GM18867 (cell line): ENCODE measurements at regions not wholly inside any gene's neighbourhood (a gene's known extent, or its start where the extent isn't known, plus 50 kb on each side); places are given as distances from the start of the nearest gene placed in this dataset.
"Not testable (repeated sequence)": the region's sequence is repeated elsewhere in the genome, so short reads cannot be mapped to it uniquely, and the experiment has no call there.

Experiments
- ATAC-seq: cut with Tn5 transposase; IDR thresholded peaks from one replicate; pipeline ENCODE4 v1.9.1; 2021; ENCODE audit warnings: mild to moderate bottlenecking, moderate library complexity; ENCODE audit not compliant: unreplicated experiment

DNA sequence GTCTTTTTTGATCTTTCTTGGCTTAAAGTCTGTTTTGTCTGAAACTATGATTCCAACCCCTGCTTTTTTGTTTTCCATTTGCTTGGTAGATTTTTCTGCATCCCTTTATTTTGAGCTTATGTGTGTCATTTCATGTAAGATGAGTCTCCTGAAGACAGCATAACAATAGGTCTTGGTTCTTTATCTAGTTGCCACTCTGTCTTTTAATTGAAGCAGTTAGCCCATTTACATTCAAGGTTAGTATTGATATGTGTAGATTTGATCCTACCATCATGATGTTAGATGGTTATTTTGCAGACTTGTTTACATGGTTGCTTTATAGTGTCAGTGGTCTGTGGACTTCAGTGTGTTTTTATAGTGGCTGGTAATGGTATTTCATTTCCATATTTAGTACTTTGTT lies 1678.9 kb downstream of the PCDH9 start:
- ATAC-seq, result no peak

DNA sequence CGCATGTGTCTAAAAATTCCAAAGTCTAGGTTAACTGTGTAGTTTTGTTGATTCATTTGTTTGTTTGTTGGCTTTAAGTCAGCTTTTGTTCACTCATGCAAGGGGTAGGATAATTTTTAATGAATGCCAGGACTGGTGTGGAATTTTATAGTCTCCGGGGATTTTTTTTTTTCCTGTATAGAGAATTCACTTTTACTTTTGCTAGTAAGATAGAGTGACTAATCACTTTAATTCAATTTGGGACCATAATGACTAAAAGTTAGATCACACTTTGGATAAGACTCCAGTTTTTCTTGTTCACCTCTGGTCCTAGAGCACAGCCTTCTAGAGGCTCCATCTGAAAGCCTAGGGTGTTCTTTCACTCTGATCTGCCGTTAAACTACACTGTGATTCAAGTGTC lies 1690.0 kb downstream of the PCDH9 start:
- no peak for ATAC-seq

DNA sequence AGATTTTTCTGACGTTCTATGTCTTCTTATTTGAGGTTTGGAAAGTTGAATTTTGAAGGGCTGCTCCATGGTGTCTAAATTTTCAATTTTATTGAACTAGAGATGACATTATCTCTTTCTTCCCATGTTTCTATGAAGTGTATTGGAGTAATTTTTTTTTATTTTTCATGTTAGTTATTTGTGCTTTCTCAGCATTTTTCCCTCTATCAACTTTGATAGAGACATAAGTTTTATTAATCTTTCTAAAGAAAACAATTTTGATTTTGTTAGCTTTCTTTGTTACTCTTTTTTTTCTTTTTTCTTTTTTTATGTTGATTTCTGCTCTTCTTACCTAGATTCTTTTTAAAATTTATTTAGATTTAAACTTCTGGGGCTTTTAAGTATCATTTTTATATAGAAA lies 1694.8 kb downstream of the PCDH9 start:
- ATAC-seq, result no peak

DNA sequence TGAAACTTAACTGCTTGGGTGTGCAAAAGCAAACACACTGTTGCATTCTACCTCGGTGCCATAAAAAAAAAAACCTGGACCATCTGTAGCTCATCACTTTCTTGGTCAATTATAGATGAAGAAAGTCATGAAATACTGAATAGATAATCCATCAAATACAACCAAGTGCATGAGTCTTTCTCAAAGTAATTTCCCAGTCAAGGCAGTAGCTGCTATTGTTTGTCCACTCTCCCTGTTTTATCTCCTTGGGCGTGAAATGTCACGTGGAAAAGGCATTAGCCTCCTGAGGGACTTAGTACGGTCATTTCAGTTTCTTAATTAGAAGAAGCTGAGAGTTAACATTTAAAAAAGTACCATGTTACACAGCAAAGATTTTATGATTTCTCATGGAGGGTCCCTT lies 1697.9 kb downstream of the PCDH9 start:
- ATAC-seq, result no peak

DNA sequence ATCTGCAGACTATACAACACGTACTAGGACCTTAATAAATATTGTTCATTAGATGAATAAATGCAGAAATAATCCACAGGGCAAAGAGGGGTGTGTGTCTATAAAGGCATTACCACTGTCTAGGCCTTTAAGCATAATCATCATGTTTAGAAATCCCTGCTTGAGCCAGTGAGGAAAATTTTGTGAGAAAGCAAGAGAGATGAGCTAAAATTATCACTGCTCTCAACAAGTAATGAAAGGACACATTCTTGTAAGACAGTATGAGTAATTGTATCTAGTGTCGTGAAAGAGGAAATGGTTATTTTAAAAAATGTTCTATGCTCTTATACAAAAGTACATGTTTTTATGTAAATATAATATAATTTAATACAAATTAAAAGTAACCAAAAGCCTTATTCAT lies 1699.4 kb downstream of the PCDH9 start:
- no peak for ATAC-seq

DNA sequence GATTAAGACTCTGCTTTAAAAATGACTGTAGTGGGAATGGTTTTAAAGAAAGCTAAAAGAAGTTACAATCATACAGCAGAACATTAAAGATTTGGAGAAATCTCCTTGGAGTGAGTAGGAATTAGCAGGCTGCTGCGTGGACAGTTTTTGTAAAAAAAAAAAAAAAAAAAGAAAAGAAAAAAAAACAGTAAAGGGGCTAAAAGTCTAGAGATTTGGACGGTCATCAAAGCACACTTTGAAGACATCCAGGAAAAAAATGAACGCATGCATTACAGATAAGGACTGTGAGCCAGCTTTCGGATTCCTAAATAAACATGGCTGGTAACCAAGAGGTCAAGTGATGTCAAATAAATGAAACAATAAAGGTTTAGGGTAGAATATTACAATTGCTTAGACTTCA lies 1700.6 kb downstream of the PCDH9 start:
- no peak for ATAC-seq

DNA sequence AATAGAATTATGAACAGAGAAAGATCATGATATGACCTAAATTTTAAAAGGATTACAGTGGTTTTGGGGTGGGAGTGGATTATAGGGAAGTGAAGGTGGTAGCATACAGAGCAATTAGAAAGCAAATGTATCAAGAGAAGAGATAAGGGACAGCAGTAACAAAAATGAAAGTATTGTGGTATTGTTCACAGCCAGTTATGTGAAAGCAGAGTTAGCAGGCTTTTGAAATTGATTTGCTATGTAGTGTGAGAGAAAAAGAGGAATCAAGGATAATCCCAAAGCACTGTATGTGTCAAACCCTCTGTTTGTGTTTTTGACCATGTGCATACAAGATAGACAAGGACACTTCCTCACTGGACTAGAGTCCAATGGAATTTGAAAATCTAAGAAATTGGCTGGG lies 1721.4 kb downstream of the PCDH9 start:
- no peak for ATAC-seq

DNA sequence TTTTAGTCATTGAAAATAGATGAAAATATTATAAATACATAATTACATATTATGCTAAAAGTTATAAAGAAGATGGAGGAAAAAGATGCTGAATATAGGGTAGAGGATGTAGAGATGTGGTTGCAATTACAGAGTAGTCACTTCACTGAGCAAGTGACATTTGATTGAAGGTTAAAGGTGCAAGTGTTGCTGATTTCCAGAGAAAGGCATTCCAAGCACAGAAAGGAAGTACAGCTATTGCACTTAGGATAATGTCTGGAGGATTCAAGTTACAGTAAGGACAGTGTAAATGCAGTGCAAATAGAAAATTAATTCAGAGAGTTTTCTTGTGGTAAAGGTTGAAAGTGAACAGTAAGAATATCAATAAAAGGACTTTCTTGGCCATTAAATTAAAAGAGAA lies 1721.8 kb downstream of the PCDH9 start:
- ATAC-seq, result no peak

DNA sequence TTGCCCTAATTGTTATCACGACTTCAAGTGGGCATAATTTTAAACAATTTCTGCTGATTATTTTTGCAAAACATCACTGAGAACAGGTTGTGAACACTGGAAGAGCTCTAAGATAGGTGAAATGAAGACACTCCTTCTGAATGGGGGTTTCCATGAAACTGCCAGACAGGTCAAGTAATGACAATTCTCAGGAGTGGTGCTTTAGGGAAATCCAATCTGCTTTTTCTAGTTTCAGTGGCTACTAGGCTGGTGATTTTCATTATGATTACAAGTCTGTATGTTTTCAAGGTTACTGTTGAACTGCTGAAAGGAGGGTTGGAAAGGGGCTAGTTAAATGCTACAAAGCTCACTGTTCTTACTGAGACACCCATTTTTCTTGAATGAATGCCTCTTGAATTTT lies 1724.2 kb downstream of the PCDH9 start:
- peak; percentile 52 for ATAC-seq

DNA sequence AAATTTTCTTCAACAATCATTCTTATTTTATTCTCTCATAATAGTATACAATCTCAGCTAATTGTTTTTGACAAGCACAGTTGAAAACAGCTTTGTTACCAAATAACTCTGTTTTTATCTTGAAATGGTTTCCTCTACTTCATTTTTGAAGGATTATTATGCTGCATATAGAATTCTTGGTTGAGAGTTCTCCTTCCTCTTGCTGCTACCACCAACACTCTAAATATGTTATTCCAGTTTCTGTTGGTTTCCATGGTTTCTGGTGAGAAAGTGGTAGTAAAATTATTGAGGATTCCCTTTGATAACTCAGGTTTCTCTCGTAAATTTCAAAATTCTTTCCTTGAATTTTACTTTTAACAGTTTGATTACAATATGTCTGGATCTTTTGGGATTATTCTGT lies 1725.9 kb downstream of the PCDH9 start:
- ATAC-seq, result no peak

DNA sequence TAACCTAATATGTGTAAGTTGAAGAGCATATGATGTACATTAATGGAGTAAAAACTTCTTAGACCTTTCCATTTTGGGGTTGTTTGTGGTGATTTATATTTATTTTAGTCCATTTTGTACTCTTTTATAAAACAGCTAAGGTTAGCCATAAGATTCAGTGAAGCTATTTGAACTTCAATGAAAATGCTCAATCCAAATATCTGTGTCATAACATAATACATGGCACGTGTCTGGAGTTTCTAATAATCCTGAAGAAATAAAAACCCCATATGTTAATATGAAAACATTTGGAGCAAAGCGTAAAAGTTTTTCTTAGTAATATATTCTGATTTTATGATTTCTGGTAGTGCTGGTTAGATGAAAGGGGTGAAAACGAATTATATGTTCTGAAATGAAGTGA lies 1729.7 kb downstream of the PCDH9 start:
- no peak for ATAC-seq

DNA sequence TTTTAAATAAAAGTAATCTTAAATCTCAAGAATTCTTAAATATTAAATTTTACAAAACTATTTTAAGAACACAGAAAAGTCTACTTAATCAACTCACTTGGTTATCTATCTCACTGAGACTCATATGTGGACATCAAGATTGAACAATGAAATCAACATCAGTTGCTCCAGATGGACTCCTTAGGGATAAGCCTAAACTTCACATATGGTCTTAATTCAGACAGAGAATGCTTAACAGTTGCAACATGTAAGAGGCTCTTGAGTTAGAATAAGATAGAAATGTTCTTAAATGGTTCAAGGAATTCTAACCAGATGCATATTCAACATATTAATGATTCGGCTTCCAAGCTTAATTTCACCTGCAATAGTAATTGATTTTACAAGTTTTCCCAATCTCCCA lies 1730.9 kb downstream of the PCDH9 start:
- no peak for ATAC-seq

DNA sequence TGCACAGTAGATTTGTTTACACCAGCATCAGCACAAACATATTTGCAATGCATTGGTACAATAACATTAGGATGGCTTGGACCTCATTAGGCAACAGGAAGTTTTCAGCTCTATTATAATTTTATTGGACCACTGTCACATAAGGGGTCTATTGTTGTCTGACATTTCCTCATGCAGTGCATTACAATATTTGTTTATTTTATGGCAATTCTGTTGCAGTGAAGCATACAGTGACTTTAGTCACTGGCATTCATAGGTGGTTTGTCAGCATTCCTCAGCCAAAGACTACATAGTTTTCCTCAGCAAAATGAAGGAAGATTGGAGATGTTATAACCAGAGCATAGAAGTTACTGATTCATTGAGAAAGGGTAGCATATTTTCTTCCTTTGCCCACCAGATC lies 1732.9 kb downstream of the PCDH9 start:
- ATAC-seq, result no peak

DNA sequence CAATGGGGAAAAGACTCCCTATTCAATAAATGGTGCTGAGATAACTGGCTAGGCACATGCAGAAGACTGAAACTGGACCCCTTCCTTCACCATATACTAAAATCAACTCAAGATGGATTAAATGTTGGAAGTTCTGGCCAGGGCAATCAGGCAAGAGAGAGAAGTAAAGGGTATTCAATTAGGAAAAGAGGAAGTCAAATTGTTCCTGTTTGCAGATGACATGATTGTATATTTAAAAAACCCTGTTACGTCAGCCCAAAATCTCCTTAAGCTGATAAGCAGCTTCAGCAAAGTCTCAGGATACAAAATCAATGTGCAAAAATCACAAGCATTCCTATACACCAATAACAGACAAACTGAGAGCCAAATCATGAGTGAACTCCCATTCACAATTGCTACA lies 1739.4 kb downstream of the PCDH9 start:
- not testable (repeated sequence) for ATAC-seq

DNA sequence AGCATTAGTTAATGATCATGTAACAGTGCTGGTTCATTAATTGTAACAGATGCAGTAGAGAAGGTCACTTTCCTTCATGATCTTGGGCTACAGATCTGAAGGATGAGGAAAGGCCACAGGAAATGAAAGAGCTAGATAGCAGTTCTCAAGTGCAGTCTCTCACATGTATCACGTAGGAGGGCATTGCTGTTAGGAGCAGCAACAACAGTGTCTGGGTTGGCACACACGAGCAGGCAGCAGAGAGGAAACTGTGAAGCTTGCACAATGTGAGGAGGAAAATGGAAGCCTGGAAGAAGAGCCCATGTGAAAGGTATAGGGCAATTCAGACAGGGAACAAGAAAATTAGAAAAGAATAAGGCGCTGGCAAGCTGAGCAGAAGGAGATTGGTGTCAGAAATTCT lies 1741.5 kb downstream of the PCDH9 start:
- ATAC-seq, result no peak

DNA sequence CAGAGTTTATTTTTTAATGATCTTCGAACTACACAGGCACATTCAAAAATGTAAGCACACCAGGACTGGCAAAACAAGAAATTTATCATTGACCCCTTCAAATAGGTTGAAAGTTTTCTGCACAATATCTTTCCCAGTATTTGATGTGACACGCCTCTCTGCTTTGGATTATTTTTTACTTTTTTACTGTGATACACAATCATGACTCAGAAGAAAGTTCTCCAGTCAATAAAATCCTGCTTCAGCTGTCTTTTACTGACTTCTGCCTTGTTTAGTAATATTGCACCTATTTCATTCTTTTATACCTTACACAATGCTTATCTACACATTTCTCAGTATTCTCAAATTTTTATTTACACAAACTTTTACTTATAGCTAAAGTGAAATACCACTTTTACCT lies 1750.4 kb downstream of the PCDH9 start:
- ATAC-seq, result no peak

DNA sequence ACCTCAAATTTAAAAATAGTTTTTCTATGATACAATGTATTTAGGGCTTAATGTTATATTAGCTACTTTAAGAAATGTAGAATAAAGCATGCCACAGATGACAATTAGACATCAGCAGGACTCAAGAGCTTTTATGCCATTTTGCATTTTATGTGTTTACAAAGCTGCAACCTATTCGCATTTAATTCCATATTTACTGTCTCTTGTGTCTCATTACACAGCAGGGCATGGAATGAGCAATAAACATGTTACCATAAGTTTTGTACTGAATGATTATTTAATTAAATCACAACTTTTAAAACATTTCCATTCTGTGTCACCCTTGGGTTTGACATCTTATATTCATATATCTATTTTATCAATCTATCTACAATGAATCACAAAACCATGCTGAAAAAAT lies 1756.9 kb downstream of the PCDH9 start:
- ATAC-seq, result no peak

DNA sequence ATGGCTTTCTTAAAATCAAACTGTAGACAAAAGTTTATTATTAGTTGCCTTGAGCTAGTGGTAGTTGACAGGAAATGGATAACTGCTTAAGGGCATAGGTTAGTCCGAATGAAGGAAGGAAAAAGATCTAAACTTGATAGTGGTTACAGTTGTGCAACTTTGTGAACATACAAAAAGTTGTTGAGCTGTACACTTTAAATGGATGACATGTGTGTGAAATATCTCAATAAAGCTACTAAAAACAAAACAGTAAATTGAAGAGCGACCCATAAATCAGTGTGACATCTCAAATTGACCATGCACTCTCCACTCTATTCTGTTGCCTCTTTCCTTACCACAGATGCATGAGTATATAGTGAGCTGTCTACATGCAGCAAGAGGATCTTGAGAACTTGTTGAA lies 1757.8 kb downstream of the PCDH9 start:
- ATAC-seq, result no peak

DNA sequence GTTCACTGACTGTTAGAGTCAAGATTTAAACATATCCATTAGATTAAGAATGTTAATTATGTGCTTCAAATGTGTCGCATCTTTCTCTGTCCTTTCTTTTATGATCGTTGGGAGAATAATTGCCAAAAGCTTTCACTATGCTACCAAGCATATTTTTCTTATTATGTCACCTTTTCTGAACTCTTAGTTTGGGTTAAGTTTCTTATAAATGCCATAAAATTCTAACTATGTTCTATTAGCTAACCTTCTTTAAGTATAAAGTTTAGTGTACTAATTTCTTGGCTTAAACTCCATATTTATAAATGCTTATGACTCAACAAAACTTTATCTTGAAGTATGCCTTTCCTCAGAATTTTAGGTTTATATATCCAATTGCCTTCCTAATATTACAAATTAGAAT lies 1759.4 kb downstream of the PCDH9 start:
- no peak for ATAC-seq

DNA sequence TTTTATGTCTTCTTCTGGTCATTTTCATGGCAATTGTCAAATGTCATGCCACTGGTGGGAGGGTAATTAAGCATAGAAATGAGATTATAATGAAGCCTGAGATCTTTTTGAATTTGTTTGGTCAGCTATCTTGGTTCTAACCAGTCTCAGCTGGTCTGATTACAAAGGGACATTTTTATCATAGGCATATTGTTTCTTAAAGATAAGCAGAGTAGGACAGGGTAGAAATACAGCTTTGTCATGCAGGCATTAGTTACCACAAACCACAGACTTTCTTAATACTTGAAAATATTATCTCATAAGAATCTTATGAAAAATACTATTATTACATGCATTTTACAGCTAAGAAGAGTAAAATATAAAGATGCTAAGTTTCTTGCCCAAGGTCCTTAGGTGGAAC lies 1761.5 kb downstream of the PCDH9 start:
- ATAC-seq, result no peak

DNA sequence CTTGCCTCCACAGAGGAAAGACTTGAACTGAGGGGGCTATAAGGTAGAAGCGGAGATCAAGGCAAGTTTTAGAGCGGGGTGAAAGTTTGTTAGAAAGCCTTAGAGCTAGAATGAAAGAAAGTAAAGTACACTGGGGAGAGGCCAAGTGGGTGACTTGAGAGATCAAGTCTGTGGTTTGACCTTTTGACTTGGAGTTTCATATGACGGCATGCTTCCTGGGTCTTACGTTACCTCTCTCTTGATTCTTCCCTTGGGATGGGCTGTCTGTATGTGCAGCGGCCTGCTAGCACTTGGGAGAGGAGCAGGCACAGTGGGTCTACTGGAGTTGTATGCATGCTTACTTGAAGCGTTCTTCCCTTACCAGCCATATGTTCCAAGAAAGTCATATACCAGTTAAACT lies 1768.5 kb downstream of the PCDH9 start:
- no peak for ATAC-seq

DNA sequence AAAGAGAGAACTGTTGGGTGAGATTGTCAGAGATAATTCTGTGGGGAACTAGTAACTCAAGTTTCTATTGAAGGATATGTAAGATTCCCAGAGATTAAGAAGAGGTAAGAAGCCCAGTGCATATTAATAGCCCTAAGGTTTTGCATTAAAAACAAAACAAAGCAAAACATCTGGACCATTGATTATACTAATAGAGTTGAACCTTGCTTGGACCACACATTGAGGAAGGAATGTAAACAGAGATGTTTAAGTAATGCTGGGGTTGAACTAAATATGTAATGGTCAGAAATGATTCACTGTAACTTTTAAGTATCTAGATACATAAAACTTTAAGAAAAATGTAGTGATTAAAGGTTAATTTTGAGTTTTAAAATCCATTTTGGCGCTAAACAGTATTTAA lies 1770.0 kb downstream of the PCDH9 start:
- ATAC-seq, result no peak

DNA sequence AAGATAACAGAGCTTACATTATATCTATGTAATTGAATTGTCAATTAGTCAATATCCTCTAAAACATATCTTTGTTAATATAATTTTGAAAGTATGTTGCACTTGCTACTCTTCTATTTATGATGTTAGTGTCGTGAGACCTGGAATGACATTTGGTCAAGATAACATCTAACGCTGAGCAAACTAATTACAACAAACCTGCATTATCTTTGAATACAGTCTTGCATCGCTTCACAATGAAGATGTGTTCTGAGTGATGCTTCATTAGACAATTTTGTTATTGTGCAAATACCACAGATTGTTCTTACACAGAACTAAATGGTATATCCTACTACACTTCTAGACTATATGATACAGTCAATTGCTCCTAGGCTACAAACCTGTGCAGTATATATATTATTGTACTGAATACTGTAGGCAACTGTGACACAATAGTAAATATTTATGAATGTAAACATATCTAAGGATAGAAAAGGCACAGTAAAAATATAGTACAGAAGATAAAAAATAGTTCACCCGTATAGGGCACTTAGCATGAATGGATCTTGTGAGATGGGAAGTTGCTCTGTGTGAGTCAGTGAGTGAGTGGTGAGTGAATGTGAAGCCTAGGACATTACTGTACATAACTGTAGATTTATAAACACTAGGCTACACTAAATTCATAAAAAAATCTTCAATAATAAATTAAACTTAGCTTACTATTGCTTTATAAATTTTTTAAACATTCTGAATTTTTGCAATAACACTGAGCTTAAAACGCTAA lies 1773.8 kb downstream of the PCDH9 start:
- ATAC-seq, result no peak
